IMR-90 (cell line): ENCODE measurements at regions not wholly inside any gene's neighbourhood (a gene's known extent, or its start where the extent isn't known, plus 50 kb on each side); places are given as distances from the start of the nearest gene placed in this dataset.

Source experiments
- ATAC-seq: fragments of 200-7000 bp; cut with Tn5 transposase; 2 replicates; pipeline ENCODE4 v1.9.1; 2020; ENCODE audit warnings: low read depth, mild to moderate bottlenecking, moderate library complexity
- BruUV-seq: library from RNA; stranded (reverse); fragments of 400-500 nt; replicated peaks from 2 replicates; lab custom pipeline; 2021; lab: Mats Ljungman, UMichigan
- CTCF ChIA-PET: fragments of 300-600 bp; formaldehyde crosslinking; extraction: SDS; loops from one replicate; lab custom pipeline; 2021; ENCODE audit warnings: antibody characterized with exemption; lab: Yijun Ruan, JAX
- POLR2A ChIA-PET: fragments of 300-600 bp; sonication (Branson Sonifier 250); formaldehyde crosslinking; loops from one replicate; lab custom pipeline; 2022; ENCODE audit warnings: antibody characterized with exemption; ENCODE audit not compliant: unreplicated experiment; lab: Charles Lee
- DNase-seq: peaks from one replicate; pipeline ENCODE4 v3.0.0; 2013
- H2AFZ ChIP-seq: replicated peaks from 2 replicates; pipeline ENCODE3; 2013; ENCODE audit warnings: low read length, mild to moderate bottlenecking; ENCODE audit not compliant: poor library complexity
- H2AK5ac ChIP-seq: 2 replicates; pipeline ENCODE4 v1.6.1; 2013; ENCODE audit warnings: low read depth, low read length, inconsistent platforms
- H2AK9ac ChIP-seq: replicated peaks from 2 replicates; pipeline ENCODE3; 2013; ENCODE audit warnings: mild to moderate bottlenecking, low read depth, low read length, moderate library complexity; ENCODE audit not compliant: poor library complexity
- H2BK120ac ChIP-seq: 2 replicates; pipeline ENCODE4 v1.6.1; 2013; ENCODE audit warnings: low read depth, low read length, inconsistent platforms
- H2BK15ac ChIP-seq: 3 replicates; pipeline ENCODE4 v1.6.1; 2013; ENCODE audit warnings: low read depth, low read length, inconsistent platforms
- H2BK20ac ChIP-seq: 2 replicates; pipeline ENCODE4 v1.6.1; 2013; ENCODE audit warnings: low read depth, mild to moderate bottlenecking, inconsistent platforms, low read length, moderate library complexity
- H2BK5ac ChIP-seq: 2 replicates; pipeline ENCODE4 v1.6.1; 2013; ENCODE audit warnings: mild to moderate bottlenecking, low read depth, low read length, inconsistent platforms; ENCODE audit not compliant: poor library complexity, severe bottlenecking
- H3K14ac ChIP-seq: replicated peaks from 2 replicates; pipeline ENCODE4 v1.6.1; 2013; ENCODE audit warnings: low read depth, low read length, inconsistent platforms
- H3K18ac ChIP-seq: 2 replicates; pipeline ENCODE4 v1.6.1; 2013; ENCODE audit warnings: low read depth, low read length, control low read depth
- H3K23ac ChIP-seq: 2 replicates; pipeline ENCODE4 v1.6.1; 2013; ENCODE audit warnings: low read depth, low read length, inconsistent platforms
- H3K27ac ChIP-seq: 2 replicates; pipeline ENCODE4 v1.5.1; 2013; ENCODE audit warnings: mild to moderate bottlenecking, control low read depth, low read length; ENCODE audit not compliant: insufficient read depth
- H3K27me3 ChIP-seq: 2 replicates; pipeline ENCODE4 v1.6.1; 2013; ENCODE audit warnings: low read length; ENCODE audit not compliant: control insufficient read depth, insufficient read depth
- H3K36me3 ChIP-seq: 2 replicates; pipeline ENCODE4 v1.6.1; 2013; ENCODE audit warnings: low read length, mixed read lengths; ENCODE audit not compliant: control insufficient read depth, insufficient read depth
- H3K4ac ChIP-seq: 2 replicates; pipeline ENCODE4 v1.6.1; 2013; ENCODE audit warnings: low read depth, low read length, inconsistent platforms
- H3K4me1 ChIP-seq: 2 replicates; pipeline ENCODE4 v1.6.1; 2013; ENCODE audit warnings: low read length, mixed read lengths; ENCODE audit not compliant: control insufficient read depth, insufficient read depth
- H3K4me2 ChIP-seq: 2 replicates; pipeline ENCODE4 v1.6.1; 2013; ENCODE audit warnings: low read depth, mild to moderate bottlenecking, control low read depth, low read length, moderate library complexity
- H3K4me3 ChIP-seq: 2 replicates; pipeline ENCODE4 v1.5.1; 2013; ENCODE audit warnings: low read depth, mild to moderate bottlenecking, control low read depth, low read length, moderate library complexity; ENCODE audit not compliant: insufficient read depth
- H3K56ac ChIP-seq: 2 replicates; pipeline ENCODE4 v1.6.1; 2013; ENCODE audit warnings: low read length, inconsistent platforms; ENCODE audit not compliant: insufficient read depth; ENCODE audit errors: extremely low read depth
- H3K79me1 ChIP-seq, 2 experiments: 2 replicates each; pipeline ENCODE4 v1.6.1; 2013; ENCODE audit warnings: low read length in 2 of 2, inconsistent platforms in 1 of 2, low read depth in 1 of 2
- H3K9ac ChIP-seq: 2 replicates; pipeline ENCODE4 v1.6.1; 2013; ENCODE audit warnings: low read depth, low read length, control low read depth
- H3K9me1 ChIP-seq: 2 replicates; pipeline ENCODE4 v1.6.1; 2013; ENCODE audit warnings: low read length, inconsistent platforms; ENCODE audit not compliant: insufficient read depth
- H3K9me3 ChIP-seq: 2 replicates; pipeline ENCODE4 v1.6.1; 2013; ENCODE audit warnings: low read length; ENCODE audit not compliant: control insufficient read depth, insufficient read depth
- H4K20me1 ChIP-seq: 2 replicates; pipeline ENCODE4 v1.6.1; 2013; ENCODE audit warnings: low read length, inconsistent platforms; ENCODE audit not compliant: insufficient read depth
- H4K5ac ChIP-seq: 2 replicates; pipeline ENCODE4 v1.6.1; 2013; ENCODE audit warnings: mild to moderate bottlenecking, low read depth, low read length, control low read depth
- H4K8ac ChIP-seq, 2 experiments: 2 replicates each; pipeline ENCODE4 v1.6.1; 2013; ENCODE audit warnings: low read depth in 2 of 2, low read length in 2 of 2, control low read depth in 1 of 2, inconsistent platforms in 1 of 2
- H4K91ac ChIP-seq: 2 replicates; pipeline ENCODE4 v1.6.1; 2013; ENCODE audit warnings: low read depth, low read length, inconsistent platforms; ENCODE audit not compliant: insufficient read depth
- BHLHE40 ChIP-seq: fragments of 150-350 bp; IDR thresholded peaks from 2 replicates; pipeline ENCODE4 v1.6.1; 2016; ENCODE audit warnings: mild to moderate bottlenecking, low read depth, low read length
- CEBPB ChIP-seq: IDR thresholded peaks from 2 replicates; pipeline ENCODE4 v1.6.1; 2012; ENCODE audit warnings: low read depth, low read length, improper control_type of control experiment
- CHD1 ChIP-seq: IDR thresholded peaks from 2 replicates; pipeline ENCODE4 v1.6.1; 2012; ENCODE audit warnings: low read depth, low read length, improper control_type of control experiment
- FOS ChIP-seq: fragments of 150-350 bp; IDR thresholded peaks from 2 replicates; pipeline ENCODE4 v1.6.1; 2016; ENCODE audit warnings: low read depth, low read length
- MAFK ChIP-seq: IDR thresholded peaks from 2 replicates; pipeline ENCODE4 v1.6.1; 2012; ENCODE audit warnings: low read depth, low read length, improper control_type of control experiment
- MAZ ChIP-seq: IDR thresholded peaks from 2 replicates; pipeline ENCODE4 v1.6.1; 2012; ENCODE audit warnings: low read depth, mild to moderate bottlenecking, low read length, improper control_type of control experiment, moderate library complexity, borderline replicate concordance
- MXI1 ChIP-seq: IDR thresholded peaks from 2 replicates; pipeline ENCODE4 v1.6.1; 2012; ENCODE audit warnings: low read depth, mild to moderate bottlenecking, low read length, moderate library complexity, borderline replicate concordance
- NFE2L2 ChIP-seq: fragments of 150-350 bp; IDR thresholded peaks from 2 replicates; pipeline ENCODE4 v1.6.1; 2016; ENCODE audit warnings: low read depth, mild to moderate bottlenecking, low read length
- POLR2A ChIP-seq: IDR thresholded peaks from 2 replicates; pipeline ENCODE4 v1.6.1; 2012; ENCODE audit warnings: mild to moderate bottlenecking, low read depth, low read length
- RAD21 ChIP-seq: IDR thresholded peaks from 2 replicates; pipeline ENCODE4 v1.6.1; 2012; ENCODE audit warnings: low read length, improper control_type of control experiment
- RCOR1 ChIP-seq: IDR thresholded peaks from 2 replicates; pipeline ENCODE4 v1.6.1; 2012; ENCODE audit warnings: mild to moderate bottlenecking, low read length, improper control_type of control experiment; ENCODE audit not compliant: insufficient replicate concordance
- RFX5 ChIP-seq: IDR thresholded peaks from 2 replicates; pipeline ENCODE4 v1.8.0; 2012; ENCODE audit warnings: low read depth, mild to moderate bottlenecking, low read length, moderate library complexity
- SMC3 ChIP-seq: fragments of 150-350 bp; IDR thresholded peaks from 2 replicates; pipeline ENCODE4 v1.6.1; 2016; ENCODE audit warnings: low read depth, mild to moderate bottlenecking, antibody characterized with exemption, low read length, moderate library complexity
- WGBS, 2 experiments: methylation state at CpG; one replicate each; pipeline versions ENCODE4 v1.1.5 to v1.1.7; 2013; ENCODE audit warnings: missing lambda C conversion rate in 2 of 2; ENCODE audit not compliant: insufficient read length in 1 of 2; ENCODE audit errors: extremely low coverage in 2 of 2; 5-methylcytosine and 5-hydroxymethylcytosine counted together
- dilution Hi-C: fragments of 300-500 bp; cut with HindIII; formaldehyde crosslinking; loops from one replicate; pipeline ENCODE4 v1.14.3; 2018; ENCODE audit warnings: low sequenced_read_pairs; ENCODE audit not compliant: unreplicated experiment
- in situ Hi-C: fragments of 300-500 bp; cut with MboI; formaldehyde crosslinking; loops from 3 replicates; pipeline ENCODE4 v1.14.3; 2019; ENCODE audit warnings: low sequenced_read_pairs, inconsistent platforms, mixed read lengths
- intact Hi-C: fragments of 100-400 bp; cut with micrococcal nuclease; formaldehyde crosslinking; loops from 2 replicates; pipeline ENCODE4 v1.10.0; 2022
- TF ChIP-seq, protein P1 (sequence below): conservative IDR thresholded peaks from 2 replicates; pipeline ENCODE4 v1.5.1; 2012; ENCODE audit warnings: mild to moderate bottlenecking, low read depth, low read length, improper control_type of control experiment
- TF ChIP-seq, protein P2 (sequence below): fragments of 150-350 bp; IDR thresholded peaks from 2 replicates; pipeline ENCODE4 v1.6.1; 2016; ENCODE audit warnings: low read depth, mild to moderate bottlenecking, low read length, moderate library complexity, borderline replicate concordance
- TF ChIP-seq, protein P3 (sequence below): fragments of 150-350 bp; IDR thresholded peaks from 2 replicates; pipeline ENCODE4 v1.6.1; 2017; ENCODE audit warnings: mild to moderate bottlenecking, antibody characterized with exemption, low read length, low read depth

DNA sequence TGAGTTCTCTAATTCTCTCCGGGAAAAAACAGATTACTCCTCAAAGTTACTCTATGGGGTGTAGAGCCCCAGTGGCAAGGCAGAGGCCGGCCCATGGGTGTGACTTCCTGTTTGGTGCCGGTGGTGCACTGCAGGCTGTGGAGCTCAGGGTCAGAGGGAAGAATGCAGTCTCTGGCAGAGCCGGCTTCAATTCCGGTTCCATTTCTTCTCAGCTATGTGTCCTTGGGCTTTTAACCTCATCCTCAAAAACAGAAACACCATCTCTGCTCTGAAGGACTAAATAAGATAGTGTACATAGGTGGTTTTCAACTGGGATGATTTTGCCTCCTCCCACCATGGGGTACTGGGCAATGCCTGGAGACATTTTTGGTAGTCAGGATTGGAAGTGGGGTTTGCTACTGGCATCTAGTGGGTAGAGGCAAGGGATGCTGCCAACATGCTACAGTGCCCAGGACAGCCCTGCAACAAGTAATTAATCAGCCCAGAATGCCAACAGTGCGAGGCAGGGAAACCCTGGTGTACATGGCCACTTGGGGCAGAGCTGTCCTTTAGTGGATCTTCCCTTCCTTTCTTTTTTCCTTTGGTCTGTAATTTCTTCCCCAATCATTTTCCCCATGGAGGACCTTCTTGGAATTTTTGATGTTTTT, 81.2 kb downstream of the INSIG2 start:
- TF ChIP-seq NFE2L2 = no peak
- TF ChIP-seq, protein P1, sequence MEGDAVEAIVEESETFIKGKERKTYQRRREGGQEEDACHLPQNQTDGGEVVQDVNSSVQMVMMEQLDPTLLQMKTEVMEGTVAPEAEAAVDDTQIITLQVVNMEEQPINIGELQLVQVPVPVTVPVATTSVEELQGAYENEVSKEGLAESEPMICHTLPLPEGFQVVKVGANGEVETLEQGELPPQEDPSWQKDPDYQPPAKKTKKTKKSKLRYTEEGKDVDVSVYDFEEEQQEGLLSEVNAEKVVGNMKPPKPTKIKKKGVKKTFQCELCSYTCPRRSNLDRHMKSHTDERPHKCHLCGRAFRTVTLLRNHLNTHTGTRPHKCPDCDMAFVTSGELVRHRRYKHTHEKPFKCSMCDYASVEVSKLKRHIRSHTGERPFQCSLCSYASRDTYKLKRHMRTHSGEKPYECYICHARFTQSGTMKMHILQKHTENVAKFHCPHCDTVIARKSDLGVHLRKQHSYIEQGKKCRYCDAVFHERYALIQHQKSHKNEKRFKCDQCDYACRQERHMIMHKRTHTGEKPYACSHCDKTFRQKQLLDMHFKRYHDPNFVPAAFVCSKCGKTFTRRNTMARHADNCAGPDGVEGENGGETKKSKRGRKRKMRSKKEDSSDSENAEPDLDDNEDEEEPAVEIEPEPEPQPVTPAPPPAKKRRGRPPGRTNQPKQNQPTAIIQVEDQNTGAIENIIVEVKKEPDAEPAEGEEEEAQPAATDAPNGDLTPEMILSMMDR = no peak
- TF ChIP-seq RAD21 = no peak
- TF ChIP-seq CEBPB = no peak
- TF ChIP-seq BHLHE40 = no peak
- TF ChIP-seq POLR2A = no peak
- TF ChIP-seq, protein P2, sequence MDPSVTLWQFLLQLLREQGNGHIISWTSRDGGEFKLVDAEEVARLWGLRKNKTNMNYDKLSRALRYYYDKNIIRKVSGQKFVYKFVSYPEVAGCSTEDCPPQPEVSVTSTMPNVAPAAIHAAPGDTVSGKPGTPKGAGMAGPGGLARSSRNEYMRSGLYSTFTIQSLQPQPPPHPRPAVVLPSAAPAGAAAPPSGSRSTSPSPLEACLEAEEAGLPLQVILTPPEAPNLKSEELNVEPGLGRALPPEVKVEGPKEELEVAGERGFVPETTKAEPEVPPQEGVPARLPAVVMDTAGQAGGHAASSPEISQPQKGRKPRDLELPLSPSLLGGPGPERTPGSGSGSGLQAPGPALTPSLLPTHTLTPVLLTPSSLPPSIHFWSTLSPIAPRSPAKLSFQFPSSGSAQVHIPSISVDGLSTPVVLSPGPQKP = no peak
- TF ChIP-seq MAFK = no peak
- no peak for TF ChIP-seq RCOR1
- TF ChIP-seq, protein P3, sequence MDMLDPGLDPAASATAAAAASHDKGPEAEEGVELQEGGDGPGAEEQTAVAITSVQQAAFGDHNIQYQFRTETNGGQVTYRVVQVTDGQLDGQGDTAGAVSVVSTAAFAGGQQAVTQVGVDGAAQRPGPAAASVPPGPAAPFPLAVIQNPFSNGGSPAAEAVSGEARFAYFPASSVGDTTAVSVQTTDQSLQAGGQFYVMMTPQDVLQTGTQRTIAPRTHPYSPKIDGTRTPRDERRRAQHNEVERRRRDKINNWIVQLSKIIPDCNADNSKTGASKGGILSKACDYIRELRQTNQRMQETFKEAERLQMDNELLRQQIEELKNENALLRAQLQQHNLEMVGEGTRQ = no peak
- no peak for TF ChIP-seq FOS
- TF ChIP-seq CHD1 = no peak
- TF ChIP-seq RFX5 = no peak
- TF ChIP-seq MXI1 = no peak
- TF ChIP-seq SMC3 = no peak
- TF ChIP-seq MAZ = no peak
- Histone ChIP-seq H2AFZ (no peak overlapping the region), H3K36me3 (no peaks in the 10 kb centered on the region), H2BK5ac (no peak overlapping the region), H3K56ac (no peak overlapping the region), H3K9me3 (no peaks in the 10 kb centered on the region), H4K5ac (no peak overlapping the region), H3K18ac (no peak overlapping the region), H4K20me1 (no peaks in the 10 kb centered on the region), H3K9ac (no peak overlapping the region), H2AK9ac (no peak overlapping the region), H3K4me2 (no peak overlapping the region), H3K4ac (no peak overlapping the region), H3K27me3 (no peaks in the 10 kb centered on the region), H4K8ac (no peak overlapping the region), H3K4me3 (no peak overlapping the region), H3K27ac (no peak overlapping the region), H2BK120ac (no peak overlapping the region), H3K79me1 (no peaks in the 10 kb centered on the region), H2AK5ac (no peak overlapping the region), H3K14ac (no peak overlapping the region), H3K4me1 (no peaks in the 10 kb centered on the region), H2BK15ac (no peak overlapping the region), H4K91ac (no peak overlapping the region), H3K23ac (no peak overlapping the region), H2BK20ac (no peak overlapping the region), H3K9me1 (no peaks in the 10 kb centered on the region)
- BruUV-seq = no TSS peak
- ATAC-seq (no peak), DNase-seq (no peak)
- dilution Hi-C loops (no loop called here), in situ Hi-C loops (no loop called here), intact Hi-C loops (no loop called here)
- ChIA-PET CTCF (interaction anchor here (1.2 kb wide), 1 partner anchor 15 kb away, joined by 3 read pairs; no protein-coding TSS in a partner anchor), POLR2A (no interaction called here)
- WGBS, 2 experiments = no CpG with 5 or more reads among the region's 6 CpGs
